GM12874 (cell line): ENCODE measurements at regions not wholly inside any gene's neighbourhood (a gene's known extent, or its start where the extent isn't known, plus 50 kb on each side); places are given as distances from the start of the nearest gene placed in this dataset.

Experiments
- CTCF ChIP-seq: IDR thresholded peaks from 2 replicates; pipeline ENCODE4 v1.5.1; 2011; ENCODE audit warnings: low read depth, mild to moderate bottlenecking, control low read depth, low read length, moderate library complexity; ENCODE audit not compliant: insufficient read depth

GRCh38 chr1:37277366-37277765 lies 197.0 kb upstream of the ZC3H12A start:
- no peak for TF ChIP-seq CTCF

GRCh38 chr1:37281354-37281753 lies 193.0 kb upstream of the ZC3H12A start:
- TF ChIP-seq CTCF: no peak

- TF ChIP-seq CTCF: no peak
Observed at GRCh38 chr1:37282764-37283163, 191.6 kb upstream of the ZC3H12A start.

- TF ChIP-seq CTCF: no peak
Observed at GRCh38 chr1:37284053-37284452, 190.3 kb upstream of the ZC3H12A start.

GRCh38 chr1:37286881-37287280 lies 187.5 kb upstream of the ZC3H12A start:
- TF ChIP-seq CTCF: no peak

- no peak for TF ChIP-seq CTCF
Observed at GRCh38 chr1:37288900-37289299, 185.5 kb upstream of the ZC3H12A start.

- TF ChIP-seq CTCF: no peak
Observed at GRCh38 chr1:37290718-37291117, 183.7 kb upstream of the ZC3H12A start.

GRCh38 chr1:37292789-37293188 lies 181.6 kb upstream of the ZC3H12A start:
- TF ChIP-seq CTCF: no peak
